ENCODE measurements at regions not wholly inside any gene's neighbourhood (a gene's known extent, or its start where the extent isn't known, plus 50 kb on each side); places are given as distances from the start of the nearest gene placed in this dataset.

DNA sequence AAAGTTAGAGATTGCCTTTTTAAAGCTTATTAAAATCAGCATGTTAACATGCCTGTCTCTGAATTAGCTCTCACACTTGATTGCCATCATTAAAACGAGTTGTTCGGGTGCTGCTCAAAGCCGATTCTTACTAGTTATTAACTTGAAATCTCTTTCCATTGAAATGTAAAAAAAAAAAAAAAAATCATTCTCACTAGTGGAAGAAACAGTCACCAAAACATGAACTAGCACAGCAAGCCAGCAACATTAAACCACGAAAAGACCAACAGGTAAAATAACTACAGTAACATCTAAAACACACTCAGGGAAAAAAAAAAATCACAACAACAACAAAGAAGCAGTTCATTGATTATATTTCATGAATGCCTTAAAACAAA is 264.5 kb downstream of the MEIS1 start:
- H3K27me3 ChIP-seq (ENCODE audit: control insufficient read depth, insufficient read depth, low read length): no peaks in the 10 kb centered on the region
- 0 out of 2 replicates have a peak overlapping the region, but pooled peaks have one; percentile 2 for H3K4me3 ChIP-seq (ENCODE audit: low read depth, low read length)
- peaks cover 61% of the 10 kb centered on the region for H3K4me1 ChIP-seq (ENCODE audit: control insufficient read depth, insufficient read depth, low read length)
- H3K9me3 ChIP-seq (ENCODE audit: control insufficient read depth, insufficient read depth, low read length): no peaks in the 10 kb centered on the region
- H3K36me3 ChIP-seq (ENCODE audit: control insufficient read depth, insufficient read depth, low read length): no peaks in the 10 kb centered on the region
- H3K9ac ChIP-seq (ENCODE audit: low read depth, low read length): no peak overlapping the region
- peak overlapping the region; percentile 69 for H3K27ac ChIP-seq (ENCODE audit: low read depth, low read length)

- H3K27ac ChIP-seq (ENCODE audit: low read depth, low read length): peak overlapping the region; percentile 69
- H3K4me3 ChIP-seq (ENCODE audit: low read depth, low read length): 0 out of 2 replicates have a peak overlapping the region, but pooled peaks have one; percentile 2
- no peaks in the 10 kb centered on the region for H3K27me3 ChIP-seq (ENCODE audit: control insufficient read depth, insufficient read depth, low read length)
- H3K4me1 ChIP-seq (ENCODE audit: control insufficient read depth, insufficient read depth, low read length): peaks cover 55% of the 10 kb centered on the region
- no peaks in the 10 kb centered on the region for H3K36me3 ChIP-seq (ENCODE audit: control insufficient read depth, insufficient read depth, low read length)
- no peak overlapping the region for H3K9ac ChIP-seq (ENCODE audit: low read depth, low read length)
- no peaks in the 10 kb centered on the region for H3K9me3 ChIP-seq (ENCODE audit: control insufficient read depth, insufficient read depth, low read length)
Observed at GRCh38 chr2:66699793-66700676, 265.1 kb downstream of the MEIS1 start.

DNA sequence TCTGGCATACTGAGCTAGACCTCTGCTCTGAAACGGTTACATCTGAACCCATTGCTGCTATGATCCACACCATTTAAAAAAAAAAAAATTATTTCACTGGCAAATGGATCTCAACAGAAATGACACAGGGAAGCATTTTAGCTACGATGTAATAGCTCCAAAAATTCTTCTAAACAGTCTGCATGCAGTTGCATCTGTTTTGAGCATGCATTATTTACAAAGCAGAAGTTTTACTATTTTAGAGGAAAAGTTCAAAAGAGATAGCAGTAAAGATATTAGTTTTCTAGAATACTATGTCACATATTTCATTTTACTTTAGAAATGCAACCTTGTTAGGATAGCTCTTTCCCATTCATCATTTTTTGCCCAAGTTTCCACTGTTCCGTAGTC is 265.7 kb downstream of the MEIS1 start:
- Histone ChIP-seq H3K4me1 (ENCODE audit: control insufficient read depth, insufficient read depth, low read length) (peaks cover 52% of the 10 kb centered on the region), H3K9me3 (ENCODE audit: control insufficient read depth, insufficient read depth, low read length) (no peaks in the 10 kb centered on the region), H3K27me3 (ENCODE audit: control insufficient read depth, insufficient read depth, low read length) (no peaks in the 10 kb centered on the region), H3K27ac (ENCODE audit: low read depth, low read length) (no peak overlapping the region), H3K36me3 (ENCODE audit: control insufficient read depth, insufficient read depth, low read length) (no peaks in the 10 kb centered on the region), H3K9ac (ENCODE audit: low read depth, low read length) (no peak overlapping the region), H3K4me3 (ENCODE audit: low read depth, low read length) (no peak overlapping the region)

- peaks cover 51% of the 10 kb centered on the region for H3K4me1 ChIP-seq (ENCODE audit: control insufficient read depth, insufficient read depth, low read length)
- no peaks in the 10 kb centered on the region for H3K27me3 ChIP-seq (ENCODE audit: control insufficient read depth, insufficient read depth, low read length)
- H3K9me3 ChIP-seq (ENCODE audit: control insufficient read depth, insufficient read depth, low read length): no peaks in the 10 kb centered on the region
- H3K36me3 ChIP-seq (ENCODE audit: control insufficient read depth, insufficient read depth, low read length): no peaks in the 10 kb centered on the region
- no peak overlapping the region for H3K4me3 ChIP-seq (ENCODE audit: low read depth, low read length)
- H3K9ac ChIP-seq (ENCODE audit: low read depth, low read length): no peak overlapping the region
- no peak overlapping the region for H3K27ac ChIP-seq (ENCODE audit: low read depth, low read length)
Observed at GRCh38 chr2:66701251-66701650, 266.3 kb downstream of the MEIS1 start.

DNA sequence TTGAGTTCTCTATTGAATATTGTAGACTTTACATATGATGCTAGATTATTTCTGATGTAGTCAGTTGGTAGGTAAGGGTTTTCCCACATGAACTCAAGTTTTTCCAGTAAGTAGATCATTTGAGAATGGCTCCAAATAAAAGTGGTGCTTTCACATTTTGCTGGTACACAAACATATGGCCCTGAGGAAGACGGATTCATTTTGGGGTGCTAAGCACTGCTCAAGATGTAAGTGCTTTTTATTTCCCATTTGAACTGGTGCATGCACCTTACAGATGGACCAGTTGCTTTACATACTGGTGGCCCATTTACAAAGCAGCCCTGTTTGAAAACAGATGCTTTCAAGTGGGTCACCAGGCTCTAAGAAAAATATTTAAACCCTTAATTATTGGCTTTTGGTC is 266.7 kb downstream of the MEIS1 start:
- no peak overlapping the region for H3K27ac ChIP-seq (ENCODE audit: low read depth, low read length)

DNA sequence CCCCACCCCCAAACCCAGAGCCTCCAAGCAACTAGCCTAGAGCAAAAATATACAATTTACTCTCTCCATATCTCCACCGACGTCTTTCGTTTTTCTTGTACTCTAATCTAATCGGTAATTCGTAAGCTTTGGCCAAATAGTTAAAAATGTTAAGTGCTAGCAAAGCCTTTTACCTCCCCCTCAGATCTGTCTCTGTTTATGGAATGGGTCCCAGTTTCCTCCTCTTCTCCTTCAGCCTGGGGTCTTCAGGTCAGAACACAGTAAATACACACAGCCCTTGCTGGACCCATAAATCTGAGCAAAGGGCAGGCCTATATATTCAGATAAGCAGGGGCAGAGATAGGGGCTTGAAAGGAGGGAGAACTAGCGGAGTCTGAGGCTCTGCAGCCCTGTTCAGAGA is 267.4 kb downstream of the MEIS1 start:
- Histone ChIP-seq H3K9ac (ENCODE audit: low read depth, low read length) (no peak overlapping the region), H3K36me3 (ENCODE audit: control insufficient read depth, insufficient read depth, low read length) (no peaks in the 10 kb centered on the region), H3K9me3 (ENCODE audit: control insufficient read depth, insufficient read depth, low read length) (no peaks in the 10 kb centered on the region), H3K4me3 (ENCODE audit: low read depth, low read length) (no peak overlapping the region), H3K27me3 (ENCODE audit: control insufficient read depth, insufficient read depth, low read length) (no peaks in the 10 kb centered on the region), H3K4me1 (ENCODE audit: control insufficient read depth, insufficient read depth, low read length) (peaks cover 48% of the 10 kb centered on the region), H3K27ac (ENCODE audit: low read depth, low read length) (no peak overlapping the region)

More for the DNA sequence above, 266.7 kb downstream of the MEIS1 start:
- H3K36me3 ChIP-seq (ENCODE audit: control insufficient read depth, insufficient read depth, low read length): no peaks in the 10 kb centered on the region
- H3K27me3 ChIP-seq (ENCODE audit: control insufficient read depth, insufficient read depth, low read length): no peaks in the 10 kb centered on the region
- H3K4me3 ChIP-seq (ENCODE audit: low read depth, low read length): no peak overlapping the region
- peaks cover 48% of the 10 kb centered on the region for H3K4me1 ChIP-seq (ENCODE audit: control insufficient read depth, insufficient read depth, low read length)
- no peaks in the 10 kb centered on the region for H3K9me3 ChIP-seq (ENCODE audit: control insufficient read depth, insufficient read depth, low read length)
- no peak overlapping the region for H3K9ac ChIP-seq (ENCODE audit: low read depth, low read length)

GRCh38 chr2:66704786-66705185 is 269.9 kb downstream of the MEIS1 start:
- Histone ChIP-seq H3K9ac (ENCODE audit: low read depth, low read length) (no peak overlapping the region), H3K27ac (ENCODE audit: low read depth, low read length) (no peak overlapping the region)

GRCh38 chr2:66714610-66715009 is 279.7 kb downstream of the MEIS1 start:
- Histone ChIP-seq H3K4me1 (ENCODE audit: control insufficient read depth, insufficient read depth, low read length) (peaks cover 9% of the 10 kb centered on the region; the same call in 1 of the 2 replicates), H3K27ac (ENCODE audit: low read depth, low read length) (no peak overlapping the region), H3K36me3 (ENCODE audit: control insufficient read depth, insufficient read depth, low read length) (no peaks in the 10 kb centered on the region), H3K9me3 (ENCODE audit: control insufficient read depth, insufficient read depth, low read length) (no peaks in the 10 kb centered on the region), H3K4me3 (ENCODE audit: low read depth, low read length) (no peak overlapping the region), H3K9ac (ENCODE audit: low read depth, low read length) (no peak overlapping the region), H3K27me3 (ENCODE audit: control insufficient read depth, insufficient read depth, low read length) (no peaks in the 10 kb centered on the region)

More at GRCh38 chr2:66704786-66705185, 269.9 kb downstream of the MEIS1 start:
- H3K9me3 ChIP-seq (ENCODE audit: control insufficient read depth, insufficient read depth, low read length): no peaks in the 10 kb centered on the region
- H3K27me3 ChIP-seq (ENCODE audit: control insufficient read depth, insufficient read depth, low read length): no peaks in the 10 kb centered on the region
- peaks cover 25% of the 10 kb centered on the region for H3K4me1 ChIP-seq (ENCODE audit: control insufficient read depth, insufficient read depth, low read length)
- H3K4me3 ChIP-seq (ENCODE audit: low read depth, low read length): no peak overlapping the region
- H3K36me3 ChIP-seq (ENCODE audit: control insufficient read depth, insufficient read depth, low read length): no peaks in the 10 kb centered on the region

DNA sequence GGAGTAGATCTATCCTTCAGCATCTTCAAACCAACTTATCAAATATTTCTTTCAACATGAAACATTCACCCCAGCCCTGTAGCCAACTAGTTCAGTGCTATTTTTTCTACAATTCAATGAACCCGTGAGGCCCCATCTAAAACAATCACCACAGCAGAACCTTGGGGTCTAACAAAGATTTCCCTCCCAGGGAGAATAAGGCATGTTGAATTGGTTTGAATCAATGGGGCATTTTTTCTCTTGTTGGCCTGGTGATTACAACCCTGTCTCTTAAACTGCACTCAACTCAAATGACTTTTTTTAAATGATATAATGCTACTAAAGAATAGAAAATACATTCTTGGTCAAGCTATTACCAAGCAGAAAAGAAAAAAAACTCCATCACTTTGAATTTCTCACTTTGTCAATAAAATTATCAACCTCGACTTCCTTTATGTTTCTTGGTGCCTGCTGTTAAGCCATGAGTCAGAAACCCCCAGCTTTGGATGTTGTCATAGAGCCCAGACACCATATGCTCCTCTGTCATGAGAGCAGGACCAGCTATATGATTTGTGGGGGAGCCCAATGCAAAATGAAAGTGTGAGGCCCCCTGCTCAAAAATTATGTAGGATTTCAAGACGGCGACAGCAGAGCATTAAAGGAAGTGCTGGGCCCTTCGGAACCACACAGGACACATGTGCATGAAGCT is 282.4 kb downstream of the MEIS1 start:
- Histone ChIP-seq H3K27me3 (ENCODE audit: control insufficient read depth, insufficient read depth, low read length) (no peaks in the 10 kb centered on the region), H3K9me3 (ENCODE audit: control insufficient read depth, insufficient read depth, low read length) (no peaks in the 10 kb centered on the region), H3K9ac (ENCODE audit: low read depth, low read length) (no peak overlapping the region), H3K36me3 (ENCODE audit: control insufficient read depth, insufficient read depth, low read length) (no peaks in the 10 kb centered on the region), H3K4me1 (ENCODE audit: control insufficient read depth, insufficient read depth, low read length) (peaks cover 9% of the 10 kb centered on the region; the same call in 1 of the 2 replicates), H3K27ac (ENCODE audit: low read depth, low read length) (no peak overlapping the region), H3K4me3 (ENCODE audit: low read depth, low read length) (no peak overlapping the region)

GRCh38 chr2:66717973-66718372 is 283.0 kb downstream of the MEIS1 start:
- Histone ChIP-seq H3K27me3 (ENCODE audit: control insufficient read depth, insufficient read depth, low read length) (no peaks in the 10 kb centered on the region), H3K4me1 (ENCODE audit: control insufficient read depth, insufficient read depth, low read length) (peaks cover 9% of the 10 kb centered on the region; the same call in 1 of the 2 replicates), H3K27ac (ENCODE audit: low read depth, low read length) (no peak overlapping the region), H3K9ac (ENCODE audit: low read depth, low read length) (no peak overlapping the region), H3K9me3 (ENCODE audit: control insufficient read depth, insufficient read depth, low read length) (no peaks in the 10 kb centered on the region), H3K36me3 (ENCODE audit: control insufficient read depth, insufficient read depth, low read length) (no peaks in the 10 kb centered on the region), H3K4me3 (ENCODE audit: low read depth, low read length) (no peak overlapping the region)

- H3K9me3 ChIP-seq (ENCODE audit: control insufficient read depth, insufficient read depth, low read length): no peaks in the 10 kb centered on the region
- H3K4me1 ChIP-seq (ENCODE audit: control insufficient read depth, insufficient read depth, low read length): peaks cover 21% of the 10 kb centered on the region
- no peaks in the 10 kb centered on the region for H3K27me3 ChIP-seq (ENCODE audit: control insufficient read depth, insufficient read depth, low read length)
- H3K4me3 ChIP-seq (ENCODE audit: low read depth, low read length): no peak overlapping the region
- no peak overlapping the region for H3K9ac ChIP-seq (ENCODE audit: low read depth, low read length)
- H3K36me3 ChIP-seq (ENCODE audit: control insufficient read depth, insufficient read depth, low read length): no peaks in the 10 kb centered on the region
- no peak overlapping the region for H3K27ac ChIP-seq (ENCODE audit: low read depth, low read length)
Observed at GRCh38 chr2:66721776-66722175, 286.9 kb downstream of the MEIS1 start.

Measured in HUES48 (cell line).